ENCODE measurements at regions not wholly inside any gene's neighbourhood (a gene's known extent, or its start where the extent isn't known, plus 50 kb on each side); places are given as distances from the start of the nearest gene placed in this dataset.
"Not testable (repeated sequence)": the region's sequence is repeated elsewhere in the genome, so short reads cannot be mapped to it uniquely, and the experiment has no call there.

DNA sequence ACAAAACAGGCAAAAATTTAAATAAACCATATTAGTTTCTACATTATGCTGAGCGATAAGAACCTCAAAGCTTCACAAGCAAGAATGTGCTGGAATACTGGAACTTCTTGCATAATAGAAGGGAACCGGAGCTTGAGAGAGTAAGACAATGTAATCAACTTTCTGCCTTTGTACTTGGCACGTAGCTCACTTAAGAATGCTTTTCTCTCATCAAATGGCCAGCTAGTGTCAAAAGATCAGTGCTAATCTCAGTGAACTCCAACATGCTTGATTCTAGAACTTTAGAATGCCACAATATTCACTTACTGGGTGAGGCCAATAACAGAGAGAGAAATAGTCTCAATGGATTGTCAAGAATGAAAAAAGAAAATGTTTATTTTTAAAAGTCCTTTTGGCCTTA lies 486.1 kb upstream of the LRRC7 start:
- TF ChIP-seq, protein P1, sequence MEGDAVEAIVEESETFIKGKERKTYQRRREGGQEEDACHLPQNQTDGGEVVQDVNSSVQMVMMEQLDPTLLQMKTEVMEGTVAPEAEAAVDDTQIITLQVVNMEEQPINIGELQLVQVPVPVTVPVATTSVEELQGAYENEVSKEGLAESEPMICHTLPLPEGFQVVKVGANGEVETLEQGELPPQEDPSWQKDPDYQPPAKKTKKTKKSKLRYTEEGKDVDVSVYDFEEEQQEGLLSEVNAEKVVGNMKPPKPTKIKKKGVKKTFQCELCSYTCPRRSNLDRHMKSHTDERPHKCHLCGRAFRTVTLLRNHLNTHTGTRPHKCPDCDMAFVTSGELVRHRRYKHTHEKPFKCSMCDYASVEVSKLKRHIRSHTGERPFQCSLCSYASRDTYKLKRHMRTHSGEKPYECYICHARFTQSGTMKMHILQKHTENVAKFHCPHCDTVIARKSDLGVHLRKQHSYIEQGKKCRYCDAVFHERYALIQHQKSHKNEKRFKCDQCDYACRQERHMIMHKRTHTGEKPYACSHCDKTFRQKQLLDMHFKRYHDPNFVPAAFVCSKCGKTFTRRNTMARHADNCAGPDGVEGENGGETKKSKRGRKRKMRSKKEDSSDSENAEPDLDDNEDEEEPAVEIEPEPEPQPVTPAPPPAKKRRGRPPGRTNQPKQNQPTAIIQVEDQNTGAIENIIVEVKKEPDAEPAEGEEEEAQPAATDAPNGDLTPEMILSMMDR (IDR thresholded peaks at IDR 0.05) = no peak
- Histone ChIP-seq H3K27ac (no peak overlapping the region), H3K4me3 (no peak overlapping the region), H3K4me1 (peaks cover 0 to 3% of the 10 kb centered on the region in 2 donors), H3K9me3 (no peaks in the 10 kb centered on the region), H3K36me3 (no peaks in the 10 kb centered on the region), H3K27me3 (no peaks in the 10 kb centered on the region)
- no peak for DNase-seq (ENCODE audit: low spot score in 2 of 2)
- intact Hi-C loops (cut with DNase I) = loop anchor here (2.0 kb wide), 1 partner anchor 19 kb away; no protein-coding TSS in a partner anchor

DNA sequence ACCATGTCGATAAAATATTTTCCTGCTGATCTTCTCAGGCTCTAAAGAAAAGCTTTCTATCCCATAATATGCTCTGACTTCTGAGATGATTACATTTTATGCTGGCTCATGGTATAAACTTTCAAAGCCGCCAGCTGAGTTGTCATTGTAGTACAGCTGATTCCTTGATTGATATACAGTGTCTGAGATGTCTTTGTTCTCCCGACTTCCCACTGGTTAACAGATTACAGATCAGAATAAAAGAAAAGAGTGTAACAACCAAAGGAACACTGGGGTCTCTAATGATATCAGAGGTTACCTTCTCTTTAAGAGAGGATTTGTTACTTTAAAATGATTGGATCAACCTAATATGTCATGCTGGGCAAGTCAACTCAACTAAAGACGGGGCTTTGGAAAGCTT lies 485.4 kb upstream of the LRRC7 start:
- intact Hi-C loops (cut with DNase I) = loop anchor here (2.0 kb wide), 1 partner anchor 20 kb away; no protein-coding TSS in a partner anchor
- H3K27ac ChIP-seq = no peak overlapping the region
- DNase-seq (ENCODE audit: low spot score in 2 of 2) = no peak
- no peaks in the 10 kb centered on the region for H3K36me3 ChIP-seq
- H3K27me3 ChIP-seq = no peaks in the 10 kb centered on the region
- H3K4me1 ChIP-seq = peaks cover 0 to 3% of the 10 kb centered on the region in 2 donors
- H3K9me3 ChIP-seq = no peaks in the 10 kb centered on the region
- TF ChIP-seq, protein P1 (IDR thresholded peaks at IDR 0.05) = no peak
- H3K4me3 ChIP-seq = no peak overlapping the region

DNA sequence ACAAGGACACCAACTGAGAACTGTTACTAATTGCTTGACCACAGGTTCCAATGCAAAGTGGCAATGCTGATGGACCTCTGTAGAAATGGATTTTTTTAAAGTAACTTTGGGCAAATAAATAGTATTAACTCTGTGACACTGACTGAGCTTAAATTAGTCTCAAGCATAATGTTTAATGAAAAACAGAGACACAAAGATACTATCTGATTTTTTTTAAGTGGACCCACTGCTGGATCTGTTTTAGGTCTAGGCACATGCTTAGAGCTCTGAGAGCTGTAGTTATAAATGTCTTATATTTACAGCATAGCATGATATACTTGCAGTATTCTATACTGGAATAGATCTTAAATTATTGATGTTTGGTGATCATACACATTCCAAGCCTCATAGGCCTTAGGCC lies 481.6 kb upstream of the LRRC7 start:
- intact Hi-C loops (cut with DNase I) = no loop called here
- H3K27ac ChIP-seq = no peak overlapping the region

DNA sequence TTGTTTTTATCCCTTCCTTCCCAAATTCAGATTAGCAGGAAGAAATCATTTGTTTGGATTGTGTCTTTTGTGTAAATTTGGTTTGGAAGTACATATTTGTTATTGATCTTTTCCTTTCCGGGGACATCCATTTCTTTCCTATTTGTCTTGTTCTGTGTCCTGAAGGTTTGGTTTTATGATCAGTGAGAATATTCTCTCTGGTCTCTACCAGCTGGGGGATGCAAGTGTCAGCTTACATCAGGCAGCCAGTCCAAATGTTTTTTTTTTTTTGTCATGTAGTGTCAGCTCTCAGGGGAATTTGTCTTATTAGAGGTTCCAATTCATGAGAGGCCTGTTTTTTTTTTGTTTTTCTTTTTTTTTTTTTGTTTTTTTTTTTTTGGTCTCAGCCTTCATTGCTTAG lies 479.2 kb upstream of the LRRC7 start:
- Histone ChIP-seq H3K4me3 (no peak overlapping the region), H3K9me3 (peaks cover 0 to 14% of the 10 kb centered on the region in 2 donors), H3K4me1 (no peaks in the 10 kb centered on the region), H3K27me3 (no peaks in the 10 kb centered on the region), H3K36me3 (no peaks in the 10 kb centered on the region), H3K27ac (no peak overlapping the region)
- DNase-seq (ENCODE audit: low spot score in 2 of 2) = no peak
- intact Hi-C loops (cut with DNase I) = no loop called here
- TF ChIP-seq, protein P1 (IDR thresholded peaks at IDR 0.05) = no peak

More for the DNA sequence above, 481.6 kb upstream of the LRRC7 start:
- no peak for DNase-seq (ENCODE audit: low spot score in 2 of 2)
- Histone ChIP-seq H3K27me3 (no peaks in the 10 kb centered on the region), H3K36me3 (no peaks in the 10 kb centered on the region), H3K9me3 (peaks cover 0 to 12% of the 10 kb centered on the region in 2 donors), H3K4me3 (no peak overlapping the region), H3K4me1 (peaks cover 0 to 3% of the 10 kb centered on the region in 2 donors)
- TF ChIP-seq, protein P1 (IDR thresholded peaks at IDR 0.05) = no peak

DNA sequence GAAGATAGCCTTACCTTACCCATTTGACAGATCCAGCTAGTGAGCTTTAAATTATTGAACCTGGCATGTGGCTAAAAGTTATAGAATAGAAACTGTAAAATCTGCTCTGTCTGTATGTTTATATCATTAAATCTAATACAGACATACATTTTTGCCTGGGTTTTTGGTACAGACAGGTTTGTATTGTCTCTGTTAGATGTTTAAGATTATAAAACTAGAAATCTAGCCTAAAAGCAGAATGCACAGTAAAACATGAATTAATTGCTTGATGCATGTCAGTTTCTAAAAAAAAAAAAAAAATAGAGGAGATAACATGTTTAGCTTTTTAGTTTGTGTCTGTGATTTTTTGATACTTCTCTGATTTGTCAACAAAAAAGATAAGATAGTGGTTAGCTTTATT lies 477.6 kb upstream of the LRRC7 start:
- no peaks in the 10 kb centered on the region for H3K36me3 ChIP-seq
- TF ChIP-seq, protein P1 (IDR thresholded peaks at IDR 0.05) = no peak
- no peaks in the 10 kb centered on the region for H3K4me1 ChIP-seq
- H3K4me3 ChIP-seq = no peak overlapping the region
- H3K27ac ChIP-seq = no peak overlapping the region
- H3K9me3 ChIP-seq = peaks cover 0 to 14% of the 10 kb centered on the region in 2 donors
- DNase-seq (ENCODE audit: low spot score in 2 of 2) = no peak
- intact Hi-C loops (cut with DNase I) = no loop called here
- H3K27me3 ChIP-seq = no peaks in the 10 kb centered on the region

DNA sequence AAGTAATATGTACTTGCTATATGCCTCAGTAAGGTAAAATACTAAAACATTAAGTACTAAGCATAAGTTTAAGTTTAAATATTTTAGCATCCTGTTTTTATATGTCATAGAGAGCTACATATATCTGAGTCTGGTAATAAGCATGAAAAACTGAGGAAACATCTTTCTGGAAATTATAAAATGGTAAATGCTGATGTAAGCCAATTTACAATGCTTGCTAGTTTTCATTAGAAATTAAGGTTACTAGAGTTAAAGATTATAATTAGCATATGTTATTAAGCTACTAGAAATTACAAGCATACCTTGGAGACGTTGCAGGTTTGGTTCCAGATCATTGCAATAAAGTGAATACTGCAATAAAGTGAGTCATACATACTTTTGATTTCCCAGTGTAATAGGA lies 477.0 kb upstream of the LRRC7 start:
- Histone ChIP-seq H3K27me3 (no peaks in the 10 kb centered on the region), H3K4me3 (no peak overlapping the region), H3K9me3 (peaks cover 0 to 14% of the 10 kb centered on the region in 2 donors), H3K27ac (no peak overlapping the region), H3K36me3 (no peaks in the 10 kb centered on the region), H3K4me1 (no peaks in the 10 kb centered on the region)
- intact Hi-C loops (cut with DNase I) = no loop called here
- TF ChIP-seq, protein P1 (IDR thresholded peaks at IDR 0.05) = no peak
- DNase-seq (ENCODE audit: low spot score in 2 of 2) = no peak

DNA sequence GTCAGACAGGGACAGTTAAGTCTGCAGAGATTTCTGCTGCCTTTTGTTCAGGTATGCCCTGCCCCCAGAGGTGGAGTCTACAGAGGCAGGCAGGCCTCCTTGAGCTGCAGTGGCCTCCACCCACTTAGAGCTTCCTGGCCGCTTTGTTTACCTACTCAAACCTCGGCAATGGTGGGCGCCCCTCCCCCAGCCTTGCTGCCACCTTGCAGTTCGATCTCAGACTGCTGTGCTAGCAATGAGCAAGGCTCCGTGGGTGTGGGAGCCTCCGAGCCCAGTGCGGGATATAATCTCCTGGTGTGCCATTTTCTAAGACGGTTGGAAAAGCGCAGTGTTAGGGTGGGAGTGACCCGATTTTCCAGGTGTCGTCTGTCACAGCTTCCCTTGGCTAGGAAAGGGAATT lies 465.7 kb upstream of the LRRC7 start:
- DNase-seq (ENCODE audit: low spot score in 2 of 2); H3K4me3 ChIP-seq; H3K4me1 ChIP-seq; H3K27ac ChIP-seq; H3K9me3 ChIP-seq; H3K27me3 ChIP-seq; intact Hi-C loops (cut with DNase I); H3K36me3 ChIP-seq: not testable (repeated sequence)

Measured in ascending aorta (tissue), 2 donors.